Erythroblast (primary cell): ENCODE measurements at regions not wholly inside any gene's neighbourhood (a gene's known extent, or its start where the extent isn't known, plus 50 kb on each side); places are given as distances from the start of the nearest gene placed in this dataset.
A peak's percentile ranks its signal among the peaks of the same experiment; 100 is the strongest.

Source experiments
- DNase-seq, 2 experiments: peaks; one replicate each; lab custom pipeline; 2025; lab: John Stamatoyannopoulos, UW
- GATA1 ChIP-seq: IDR thresholded peaks from 2 replicates; pipeline ENCODE4 v1.6.1; 2011; ENCODE audit warnings: low read depth, mild to moderate bottlenecking, control low read depth, low read length, moderate library complexity
- POLR2A ChIP-seq: IDR thresholded peaks from 2 replicates; pipeline ENCODE4 v1.6.1; 2011; ENCODE audit warnings: mild to moderate bottlenecking, low read length

DNA sequence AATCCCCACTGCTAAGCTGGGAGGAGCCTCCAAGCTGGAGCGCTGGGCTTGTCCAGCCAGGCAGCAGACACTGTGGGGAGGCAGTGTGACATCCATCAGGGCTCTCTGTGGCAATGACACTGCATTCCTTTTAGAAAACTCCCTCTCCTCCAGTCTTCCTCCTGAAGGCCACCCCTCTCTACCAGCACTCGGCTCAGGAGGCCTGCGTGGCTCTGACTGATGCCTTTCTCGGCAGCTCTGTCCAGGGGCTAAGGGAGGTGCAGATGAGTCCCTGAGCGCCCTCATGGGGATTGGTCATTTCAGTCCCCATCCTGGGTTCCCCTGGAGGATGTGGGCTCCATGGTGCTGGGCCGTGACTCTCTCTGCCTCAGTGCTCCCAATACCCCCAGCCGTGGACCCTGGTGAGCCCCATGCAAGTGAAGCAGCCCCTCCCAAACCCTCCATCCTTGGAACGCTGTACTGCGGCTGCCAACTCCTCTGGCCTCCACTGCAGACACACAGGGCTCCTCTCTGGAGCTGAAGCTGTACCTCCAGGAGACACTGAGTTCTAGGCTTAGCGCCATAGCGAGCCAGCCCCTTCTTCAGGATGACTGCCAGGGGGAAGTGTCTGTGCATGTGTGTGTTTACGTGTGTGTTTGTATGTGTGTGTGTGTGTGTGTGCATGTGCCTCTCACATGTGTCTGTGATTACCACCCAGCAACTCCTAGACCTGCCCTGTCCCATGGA lies 209.6 kb downstream of the ERMARD start:
- TF ChIP-seq GATA1 (no peak), POLR2A (no peak)
- DNase-seq: no peak

DNA sequence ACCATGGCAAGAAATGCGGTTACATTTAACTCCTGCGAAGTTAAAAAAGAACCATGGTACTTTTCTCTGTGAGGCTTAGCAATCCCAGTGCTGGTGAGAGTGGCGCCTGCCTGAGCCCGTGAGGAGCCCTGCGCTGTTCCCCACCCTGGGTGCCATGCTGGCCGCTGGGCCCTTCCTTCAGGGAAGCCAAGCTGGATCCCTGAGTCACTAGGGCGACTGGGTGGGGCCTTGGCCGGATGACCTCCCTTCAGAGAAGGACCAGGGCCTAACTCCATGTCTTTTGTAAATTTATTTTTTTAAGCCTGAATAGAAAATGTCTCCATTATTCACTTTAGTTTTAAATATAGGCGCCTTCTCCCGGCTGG lies 209.1 kb downstream of the ERMARD start:
- DNase-seq: no peak
- TF ChIP-seq POLR2A (no peak), GATA1 (no peak)

DNA sequence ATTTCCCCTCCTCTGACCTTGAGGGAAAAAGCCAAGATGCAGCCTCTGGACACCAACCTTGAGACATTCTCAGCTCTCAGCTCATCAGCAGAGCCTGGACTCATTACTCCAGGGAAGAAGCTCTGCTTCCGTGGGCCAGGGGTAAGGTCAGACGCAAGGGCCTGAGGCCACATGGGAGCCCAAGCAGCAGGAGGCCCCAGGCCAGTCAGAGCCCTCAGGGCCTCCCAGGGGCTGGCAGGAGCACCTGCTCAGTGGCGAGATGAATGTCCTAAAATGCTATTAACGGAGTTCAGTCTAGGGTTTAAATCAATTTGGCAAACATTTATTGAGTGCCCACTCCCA lies 208.6 kb downstream of the ERMARD start:
- no peak for DNase-seq
- no peak for TF ChIP-seq GATA1
- TF ChIP-seq POLR2A: no peak

DNA sequence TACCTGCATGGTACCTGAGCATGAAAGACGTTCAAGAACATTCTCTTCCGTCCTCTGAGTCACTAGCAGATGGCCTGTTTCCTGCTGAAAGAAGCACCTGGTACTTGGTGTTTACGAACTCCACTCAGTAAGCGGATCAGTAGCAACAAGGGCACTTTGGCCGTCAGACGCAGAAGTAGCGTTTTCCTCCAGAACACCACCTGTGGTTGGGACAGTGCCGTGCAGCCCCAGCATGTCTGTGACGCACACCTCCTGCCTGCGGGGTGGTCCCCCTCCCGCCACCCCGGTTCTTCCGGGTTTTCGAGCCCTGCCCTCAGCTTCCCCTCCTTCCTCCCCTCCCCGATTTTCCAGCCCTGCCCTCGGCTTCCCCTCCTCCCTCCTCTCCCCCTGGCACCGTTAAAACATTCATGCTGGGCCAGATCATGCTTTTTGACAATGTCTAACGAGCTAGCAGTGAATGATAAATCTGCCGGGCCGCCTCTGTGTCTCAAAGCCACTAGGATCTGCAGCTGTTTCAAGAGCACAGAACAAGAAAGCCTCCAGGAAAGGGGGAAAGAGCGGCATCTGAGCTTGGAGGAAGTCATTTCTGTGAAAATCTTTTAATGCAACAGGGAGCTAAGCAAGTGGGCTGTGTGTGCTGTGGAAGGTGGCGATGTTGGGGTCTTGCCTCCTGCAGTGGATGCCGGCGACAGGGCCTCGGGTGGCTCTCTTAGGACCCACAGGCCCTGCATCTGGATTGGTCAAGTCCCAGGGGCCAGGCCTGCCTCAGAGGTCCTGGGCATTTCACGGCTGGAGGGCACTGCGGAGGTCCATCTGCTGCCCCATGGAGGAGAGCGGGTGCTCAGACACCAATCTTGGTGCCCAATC lies 207.9 kb downstream of the ERMARD start:
- DNase-seq: no peak
- no peak for TF ChIP-seq GATA1
- TF ChIP-seq POLR2A: no peak

DNA sequence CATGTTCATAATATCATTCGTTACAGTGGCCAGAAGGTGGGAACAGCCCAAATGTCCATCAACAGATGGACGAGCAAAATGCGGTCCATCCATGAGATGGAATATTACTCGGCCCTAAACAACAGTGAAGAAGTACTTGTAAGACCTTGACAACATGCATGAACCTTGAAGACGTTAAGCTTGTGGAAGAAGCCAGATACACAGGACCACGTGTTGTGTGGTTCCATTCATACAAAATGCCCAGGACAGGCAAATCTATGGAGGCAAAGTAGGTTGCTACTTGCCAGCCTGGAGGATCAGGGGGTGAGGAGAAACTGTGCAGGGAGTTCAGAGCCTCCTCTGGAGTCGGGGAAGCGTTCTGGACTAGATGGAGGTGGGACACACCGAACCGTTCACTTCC lies 207.1 kb downstream of the ERMARD start:
- TF ChIP-seq POLR2A (no peak), GATA1 (no peak)
- DNase-seq: no peak

DNA sequence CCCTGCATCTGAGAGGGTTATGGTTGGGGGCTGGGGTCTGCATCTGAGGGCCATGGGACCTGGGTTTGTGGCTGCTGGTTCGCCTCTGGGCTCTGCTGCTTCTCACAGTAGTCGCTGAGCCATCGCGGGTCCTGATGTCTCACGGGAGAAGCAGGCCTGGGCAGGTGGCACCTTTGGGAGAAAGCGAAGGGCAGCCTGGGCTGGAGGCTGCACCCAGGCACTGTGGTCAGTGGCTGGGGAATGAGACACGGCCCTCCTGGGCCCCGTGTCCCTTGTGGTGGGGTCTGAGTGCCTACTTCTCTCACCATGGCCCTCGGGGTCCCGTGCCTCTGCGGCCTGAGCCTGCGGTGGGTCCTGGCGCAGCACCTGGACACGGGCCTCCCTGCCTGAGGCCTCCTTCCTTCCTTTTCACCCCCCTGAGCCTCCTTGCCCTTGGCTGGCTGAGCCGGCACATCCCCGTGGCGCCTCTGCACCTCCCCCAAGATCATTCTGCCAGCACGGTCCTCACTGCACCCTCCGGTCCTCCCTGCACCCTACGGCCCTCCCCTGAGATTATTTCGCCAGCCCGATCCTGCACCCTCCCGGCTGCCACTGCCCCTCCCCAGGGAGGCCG lies 206.0 kb downstream of the ERMARD start:
- TF ChIP-seq POLR2A (no peak), GATA1 (no peak)
- no peak for DNase-seq

DNA sequence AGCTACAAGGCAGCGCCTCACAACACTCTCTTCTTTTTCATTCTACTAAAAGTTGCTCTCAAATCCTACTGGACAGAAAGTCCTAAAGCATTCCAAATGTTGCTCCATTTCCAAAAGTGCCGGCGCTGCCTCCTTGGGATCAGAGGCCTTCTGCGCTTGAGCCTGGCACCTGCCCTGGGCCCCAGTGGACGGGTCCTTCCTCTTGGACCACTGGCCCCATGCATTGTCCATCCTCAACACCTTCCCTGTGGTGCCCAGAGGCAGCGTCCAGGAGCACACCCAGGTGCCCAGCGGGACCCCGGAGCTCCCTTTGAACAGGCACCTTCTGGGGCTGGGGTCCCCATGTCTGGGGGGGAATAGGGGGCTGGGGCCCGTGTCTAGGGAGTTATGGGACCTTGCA lies 205.2 kb downstream of the ERMARD start:
- DNase-seq: no peak

DNA sequence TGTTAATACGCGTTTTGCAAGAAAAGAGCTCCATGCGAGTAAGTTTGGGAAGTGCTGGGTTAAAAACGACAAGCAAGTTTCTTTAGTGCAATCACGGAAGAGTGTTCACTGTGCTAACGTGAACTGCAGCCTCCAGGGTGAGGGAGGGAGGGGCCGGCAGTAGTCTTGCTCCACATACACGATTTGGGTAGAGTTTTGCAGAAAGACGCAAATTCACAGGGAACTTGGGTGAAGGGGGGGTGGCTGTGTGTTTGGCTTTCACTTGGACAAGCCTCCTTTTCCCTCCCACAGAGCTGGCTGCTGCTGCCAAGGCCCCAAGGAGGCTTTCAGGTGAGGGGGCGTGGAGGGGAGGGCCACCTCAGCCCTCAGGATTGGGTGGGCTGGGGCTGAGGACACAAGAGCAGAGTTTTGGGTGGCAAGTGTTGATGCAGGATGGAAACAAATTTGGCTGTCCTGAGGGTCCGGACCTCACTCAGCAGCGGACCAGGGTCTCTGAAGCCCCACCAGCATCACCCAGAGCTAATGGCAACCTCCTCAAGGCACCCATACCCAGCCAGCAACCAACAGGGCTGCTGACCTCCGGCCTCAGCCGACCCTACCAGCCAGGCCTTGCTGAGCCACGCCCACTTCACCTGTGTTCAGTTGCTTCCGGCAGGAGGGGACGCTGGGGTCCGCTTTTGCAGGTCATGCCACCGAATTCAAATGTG lies 204.5 kb downstream of the ERMARD start:
- TF ChIP-seq POLR2A (no peak), GATA1 (no peak)

More for the DNA sequence above, 205.2 kb downstream of the ERMARD start:
- TF ChIP-seq GATA1 (no peak), POLR2A (no peak)

DNA sequence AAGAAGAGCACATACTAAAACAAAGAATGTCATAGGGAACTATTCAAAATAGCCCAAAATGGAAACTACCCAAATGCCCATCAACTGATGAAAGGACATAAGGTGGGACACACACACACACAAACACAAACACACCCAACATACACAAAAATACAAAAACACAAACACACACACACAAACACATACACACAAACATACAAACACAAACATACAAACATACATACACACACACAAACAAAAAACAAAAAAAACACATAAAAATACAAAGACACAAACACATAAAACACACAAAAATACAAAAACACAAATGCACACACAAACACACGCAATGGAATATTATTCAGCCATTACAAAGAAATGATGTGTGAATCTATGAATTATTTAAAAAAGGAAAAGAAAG lies 203.6 kb downstream of the ERMARD start:
- TF ChIP-seq POLR2A (no peak), GATA1 (no peak)
- DNase-seq: no peak

More for the DNA sequence above, 204.5 kb downstream of the ERMARD start:
- DNase-seq: no peak

DNA sequence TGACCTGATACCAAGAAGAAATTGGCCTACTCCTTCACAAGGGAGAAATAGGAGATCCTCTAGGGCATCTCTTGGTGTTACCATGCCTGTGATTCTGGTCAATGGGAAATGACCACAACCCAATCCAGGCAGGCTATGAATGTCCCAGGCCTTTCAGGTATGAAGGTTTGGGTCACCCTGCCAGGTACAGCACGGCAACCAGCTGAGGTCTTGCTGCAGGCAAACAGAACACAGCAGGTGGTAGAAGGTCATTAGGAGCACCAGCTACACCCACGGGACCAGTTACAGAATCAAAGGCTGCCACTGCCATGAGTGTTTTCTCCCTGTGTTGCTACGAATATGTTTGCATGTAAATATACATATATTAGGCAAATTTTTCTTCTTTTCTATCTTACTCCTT lies 202.3 kb downstream of the ERMARD start:
- DNase-seq: no peak
- TF ChIP-seq GATA1 (no peak), POLR2A (no peak)

DNA sequence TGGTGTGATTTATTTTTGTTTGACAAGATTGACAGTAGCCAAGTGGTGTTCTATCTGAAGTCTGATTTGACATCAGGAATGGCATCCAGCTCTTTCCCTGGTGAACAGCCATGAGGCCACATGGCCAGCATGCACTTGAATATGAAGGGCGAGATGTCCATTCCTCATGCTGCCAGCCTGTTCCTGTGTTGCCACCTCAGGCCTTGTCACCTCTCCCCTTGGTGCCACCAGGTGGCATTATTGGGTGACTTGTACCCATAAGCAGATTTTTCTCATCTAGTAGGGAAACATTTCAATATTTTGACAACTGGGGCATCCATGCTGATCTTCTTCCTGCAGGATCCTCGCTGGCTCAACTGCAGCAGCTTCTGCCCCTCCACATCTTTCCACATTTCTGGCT lies 199.1 kb downstream of the ERMARD start:
- TF ChIP-seq POLR2A: no peak
- TF ChIP-seq GATA1: no peak
- DNase-seq: peak in 1 of 2 experiments; percentile 2

DNA sequence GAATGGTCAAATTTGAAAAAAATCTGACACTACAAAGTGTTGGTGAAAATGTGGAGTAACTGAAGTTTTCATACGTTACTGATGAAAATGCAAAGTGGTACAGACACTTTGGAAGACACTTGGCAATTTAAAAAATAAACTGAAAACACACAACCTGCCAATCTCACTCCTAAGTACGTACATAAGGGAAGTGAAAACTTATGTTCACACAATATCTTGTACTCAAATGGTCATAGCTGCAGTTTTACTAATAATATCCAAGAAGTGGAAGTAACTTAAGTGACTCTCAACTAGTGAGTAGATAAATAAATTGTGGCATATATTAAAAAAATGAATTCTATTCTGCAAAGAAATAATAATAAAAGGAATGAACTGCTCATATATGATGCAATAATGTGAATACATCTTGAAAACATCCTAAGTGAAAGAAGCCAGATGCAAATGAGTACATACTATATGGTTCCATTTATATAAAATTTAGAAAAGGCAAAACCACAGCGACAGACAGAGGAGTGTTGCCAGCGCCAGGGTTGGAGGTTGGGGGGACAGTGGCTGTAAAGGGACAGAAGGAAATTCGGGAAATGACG lies 198.2 kb downstream of the ERMARD start:
- TF ChIP-seq GATA1 (no peak), POLR2A (no peak)
- DNase-seq: no peak

DNA sequence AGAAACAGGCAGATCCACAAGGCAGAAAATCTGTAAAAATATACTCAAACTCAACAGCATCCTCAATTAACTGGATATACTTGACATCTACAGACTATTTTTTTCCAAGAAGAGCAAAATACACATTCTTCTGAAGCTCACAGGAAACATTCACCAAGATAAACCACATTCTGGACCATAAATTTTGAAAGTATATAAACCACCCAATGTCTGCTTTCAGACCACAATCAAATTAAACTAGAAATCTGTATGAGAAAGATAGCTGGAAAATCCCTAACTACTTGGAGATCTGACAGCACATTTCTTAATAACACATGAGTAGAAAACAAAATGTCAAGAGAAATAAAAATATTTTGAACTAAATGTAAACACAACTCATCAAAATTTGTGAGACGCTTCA lies 195.5 kb downstream of the ERMARD start:
- no peak for TF ChIP-seq POLR2A
- TF ChIP-seq GATA1: no peak
- DNase-seq: no peak
